ENCODE measurements at regions not wholly inside any gene's neighbourhood (a gene's known extent, or its start where the extent isn't known, plus 50 kb on each side); places are given as distances from the start of the nearest gene placed in this dataset.
"Not testable (repeated sequence)": the region's sequence is repeated elsewhere in the genome, so short reads cannot be mapped to it uniquely, and the experiment has no call there.

GRCh38 chr20:30668418-30668817 lies 589.0 kb upstream of the DEFB115 start:
- DNase-seq (ENCODE audit: low spot score), result not testable (repeated sequence)

- DNase-seq (ENCODE audit: low spot score), result not testable (repeated sequence)
Measured at GRCh38 chr20:30669330-30670029, 588.0 kb upstream of the DEFB115 start.

- not testable (repeated sequence) for DNase-seq (ENCODE audit: low spot score)
Measured at GRCh38 chr20:30671120-30671519, 586.3 kb upstream of the DEFB115 start.

GRCh38 chr20:30675988-30676564 lies 581.4 kb upstream of the DEFB115 start:
- DNase-seq (ENCODE audit: low spot score), result not testable (repeated sequence)

GRCh38 chr20:30682236-30682635 lies 575.2 kb upstream of the DEFB115 start:
- DNase-seq (ENCODE audit: low spot score), result not testable (repeated sequence)

- DNase-seq (ENCODE audit: low spot score), result not testable (repeated sequence)
Measured at GRCh38 chr20:30712861-30713260, 544.6 kb upstream of the DEFB115 start.

GRCh38 chr20:30719415-30720199 lies 537.9 kb upstream of the DEFB115 start:
- not testable (repeated sequence) for DNase-seq (ENCODE audit: low spot score)

- not testable (repeated sequence) for DNase-seq (ENCODE audit: low spot score)
Measured at GRCh38 chr20:30723511-30723910, 534.0 kb upstream of the DEFB115 start.

GRCh38 chr20:30723934-30724687 lies 533.4 kb upstream of the DEFB115 start:
- DNase-seq (ENCODE audit: low spot score), result not testable (repeated sequence)

- not testable (repeated sequence) for DNase-seq (ENCODE audit: low spot score)
Measured at GRCh38 chr20:30724688-30725074, 532.8 kb upstream of the DEFB115 start.

GRCh38 chr20:30725188-30725587 lies 532.3 kb upstream of the DEFB115 start:
- peak; percentile 1 for DNase-seq (ENCODE audit: low spot score)

- DNase-seq (ENCODE audit: low spot score), result not testable (repeated sequence)
Measured at GRCh38 chr20:30728271-30728885, 529.1 kb upstream of the DEFB115 start.

Data from D341Med (cell line).